ENCODE measurements at regions not wholly inside any gene's neighbourhood (a gene's known extent, or its start where the extent isn't known, plus 50 kb on each side); places are given as distances from the start of the nearest gene placed in this dataset.

GRCh38 chr6:137767465-137767864, 99.6 kb upstream of the TNFAIP3 start:
- H3K4me3 ChIP-seq (ENCODE audit: low read length) = no peak overlapping the region
- TF ChIP-seq, protein P1, sequence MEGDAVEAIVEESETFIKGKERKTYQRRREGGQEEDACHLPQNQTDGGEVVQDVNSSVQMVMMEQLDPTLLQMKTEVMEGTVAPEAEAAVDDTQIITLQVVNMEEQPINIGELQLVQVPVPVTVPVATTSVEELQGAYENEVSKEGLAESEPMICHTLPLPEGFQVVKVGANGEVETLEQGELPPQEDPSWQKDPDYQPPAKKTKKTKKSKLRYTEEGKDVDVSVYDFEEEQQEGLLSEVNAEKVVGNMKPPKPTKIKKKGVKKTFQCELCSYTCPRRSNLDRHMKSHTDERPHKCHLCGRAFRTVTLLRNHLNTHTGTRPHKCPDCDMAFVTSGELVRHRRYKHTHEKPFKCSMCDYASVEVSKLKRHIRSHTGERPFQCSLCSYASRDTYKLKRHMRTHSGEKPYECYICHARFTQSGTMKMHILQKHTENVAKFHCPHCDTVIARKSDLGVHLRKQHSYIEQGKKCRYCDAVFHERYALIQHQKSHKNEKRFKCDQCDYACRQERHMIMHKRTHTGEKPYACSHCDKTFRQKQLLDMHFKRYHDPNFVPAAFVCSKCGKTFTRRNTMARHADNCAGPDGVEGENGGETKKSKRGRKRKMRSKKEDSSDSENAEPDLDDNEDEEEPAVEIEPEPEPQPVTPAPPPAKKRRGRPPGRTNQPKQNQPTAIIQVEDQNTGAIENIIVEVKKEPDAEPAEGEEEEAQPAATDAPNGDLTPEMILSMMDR (IDR thresholded peaks at IDR 0.05; ENCODE audit: insufficient read depth, low read depth, low read length, missing control alignments) = no peak
- DNase-seq (ENCODE audit: low read depth) = no peak

- DNase-seq (ENCODE audit: low read depth) = peak; percentile 27
- no peak overlapping the region for H3K4me3 ChIP-seq (ENCODE audit: low read length)
- TF ChIP-seq, protein P1 (IDR thresholded peaks at IDR 0.05; ENCODE audit: insufficient read depth, low read depth, low read length, missing control alignments) = no peak
Measured at GRCh38 chr6:137767911-137768690, 99.0 kb upstream of the TNFAIP3 start.

DNA sequence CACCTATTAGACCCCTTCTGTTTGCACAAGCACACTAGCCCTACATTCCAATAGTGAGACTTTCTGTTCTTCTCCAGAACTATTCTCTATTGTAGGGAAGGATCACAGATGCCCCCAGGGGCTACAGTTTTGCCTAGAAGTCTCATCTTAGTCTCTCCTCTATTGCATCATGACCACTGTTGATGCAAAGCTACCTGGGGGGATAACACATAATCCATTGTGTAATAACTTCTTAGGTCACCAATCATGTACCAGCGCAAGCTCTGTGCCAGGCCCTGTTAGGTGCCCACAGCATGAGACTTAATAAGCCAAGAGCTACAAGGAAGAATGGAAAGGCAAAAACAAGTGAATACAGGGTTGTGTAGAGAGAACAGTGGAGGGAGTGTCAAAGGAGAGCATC, 98.1 kb upstream of the TNFAIP3 start:
- TF ChIP-seq, protein P1 (IDR thresholded peaks at IDR 0.05; ENCODE audit: insufficient read depth, low read depth, low read length, missing control alignments) = no peak
- DNase-seq (ENCODE audit: low read depth) = peak; percentile 76
- no peak overlapping the region for H3K4me3 ChIP-seq (ENCODE audit: low read length)

- no peak for DNase-seq (ENCODE audit: low read depth)
- no peak overlapping the region for H3K4me3 ChIP-seq (ENCODE audit: low read length)
- TF ChIP-seq, protein P1 (IDR thresholded peaks at IDR 0.05; ENCODE audit: insufficient read depth, low read depth, low read length, missing control alignments) = no peak
Measured at GRCh38 chr6:137769797-137770362, 97.2 kb upstream of the TNFAIP3 start.

DNA sequence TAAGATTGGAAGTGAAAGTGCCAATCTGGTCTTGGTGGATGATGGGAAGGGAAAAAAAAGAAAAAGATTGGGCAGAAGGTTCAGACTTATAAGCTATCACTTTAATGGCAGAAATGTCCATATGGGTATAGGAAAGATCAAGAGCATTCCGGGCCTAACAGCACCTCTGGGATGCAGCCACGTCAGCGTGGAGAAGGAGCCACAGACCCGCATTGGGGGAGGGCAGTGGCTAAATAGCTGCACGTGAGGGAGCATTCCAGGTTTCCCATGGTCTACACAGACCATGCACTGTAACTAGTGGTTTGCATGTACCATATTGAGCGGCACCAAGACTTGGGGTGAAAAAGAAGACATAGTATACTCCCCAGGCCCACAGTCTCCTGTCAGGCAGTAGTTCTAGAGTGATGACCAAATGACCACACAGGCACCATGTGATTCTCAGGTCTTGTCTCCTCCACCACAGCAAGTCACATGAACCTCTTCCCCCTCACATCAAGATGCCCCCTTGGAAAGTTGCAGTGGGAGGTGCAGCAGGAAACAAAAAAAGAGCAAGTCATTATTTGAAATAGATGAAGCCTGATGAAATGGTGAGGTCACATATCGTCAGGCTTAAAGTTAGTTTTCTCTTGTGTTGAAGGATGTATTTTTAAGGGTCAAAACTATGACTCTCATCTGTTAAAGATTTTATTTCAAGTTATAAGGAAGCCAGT, 94.4 kb upstream of the TNFAIP3 start:
- no peak overlapping the region for H3K4me3 ChIP-seq (ENCODE audit: low read length)
- no peak for DNase-seq (ENCODE audit: low read depth)
- TF ChIP-seq, protein P1 (IDR thresholded peaks at IDR 0.05; ENCODE audit: insufficient read depth, low read depth, low read length, missing control alignments) = no peak

DNA sequence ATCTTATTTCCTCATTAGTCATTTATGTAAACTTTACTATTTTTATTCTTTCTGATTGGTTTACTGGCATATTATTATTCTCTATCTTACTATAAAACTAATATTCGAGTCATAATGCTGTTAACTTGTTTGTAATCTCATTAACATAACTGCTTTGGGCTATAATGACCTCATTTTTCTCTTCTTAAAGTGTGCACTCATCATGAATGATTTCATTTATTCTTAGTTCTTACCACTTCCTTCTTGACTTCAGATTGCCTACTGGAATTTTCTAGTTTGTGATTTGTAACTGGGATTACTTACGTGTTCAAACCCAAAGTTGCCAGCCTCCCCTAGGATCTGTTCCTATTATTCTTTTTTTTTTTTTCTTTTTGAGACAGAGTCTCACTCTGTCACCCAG, 91.8 kb upstream of the TNFAIP3 start:
- TF ChIP-seq, protein P1 (IDR thresholded peaks at IDR 0.05; ENCODE audit: insufficient read depth, low read depth, low read length, missing control alignments) = no peak
- DNase-seq (ENCODE audit: low read depth) = peak; percentile 62
- H3K4me3 ChIP-seq (ENCODE audit: low read length) = no peak overlapping the region

All from epithelial cell of esophagus (primary cell).